ENCODE measurements at regions not wholly inside any gene's neighbourhood (a gene's known extent, or its start where the extent isn't known, plus 50 kb on each side); places are given as distances from the start of the nearest gene placed in this dataset.

- no peak overlapping the region for H3K27ac ChIP-seq
- no peak for TF ChIP-seq CTCF (IDR thresholded peaks at IDR 0.05)
Measured at GRCh38 chr5:173764332-173765028, 123.7 kb upstream of the CPEB4 start.

DNA sequence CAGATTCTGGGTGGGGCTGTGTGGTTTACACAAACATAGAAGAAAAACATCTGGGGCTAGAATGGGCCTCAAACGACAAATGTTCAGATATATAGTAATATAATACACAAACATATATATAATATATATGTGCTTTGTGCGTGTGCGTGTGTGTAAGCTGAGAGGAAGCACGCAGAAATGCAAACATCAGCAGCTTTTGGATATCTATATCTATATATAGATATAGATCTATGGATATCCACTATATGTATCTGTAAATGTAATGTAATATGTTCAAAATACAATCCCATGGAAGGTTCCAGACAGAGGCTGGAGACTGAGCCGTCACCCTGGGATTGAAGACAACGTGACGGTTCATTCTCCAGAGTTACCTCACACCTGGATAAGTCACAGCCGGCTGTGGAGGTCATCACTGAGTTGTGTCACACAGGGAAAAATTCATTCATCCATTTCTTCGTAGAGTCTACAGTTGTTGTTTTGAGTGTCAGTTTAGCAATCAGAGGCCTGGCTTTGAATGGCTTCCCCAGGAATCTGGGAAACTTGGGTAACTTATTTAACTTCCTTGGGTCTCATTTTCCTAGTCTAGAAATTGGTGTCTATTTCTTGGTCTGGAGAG lies 123.0 kb upstream of the CPEB4 start:
- TF ChIP-seq CTCF (IDR thresholded peaks at IDR 0.05): no peak
- H3K27ac ChIP-seq: no peak overlapping the region

DNA sequence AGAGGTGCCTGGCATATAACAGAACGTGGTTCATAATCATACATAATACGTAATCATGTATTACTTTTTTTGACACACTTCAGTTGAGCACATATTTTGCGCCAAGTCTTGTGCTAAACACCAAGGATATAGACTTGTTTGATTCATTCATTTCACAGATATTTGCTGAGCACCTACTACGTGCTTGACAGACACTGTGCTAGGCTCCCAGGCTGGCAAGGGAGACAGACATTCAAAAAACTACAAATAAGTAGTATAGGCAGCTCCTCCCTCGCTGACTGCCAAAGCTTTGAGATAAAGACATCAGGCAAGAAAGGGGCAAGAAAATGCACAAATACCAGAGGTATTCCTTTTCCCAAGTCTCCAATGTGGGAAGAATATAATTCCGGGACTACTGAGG lies 122.5 kb upstream of the CPEB4 start:
- H3K27ac ChIP-seq: no peak overlapping the region
- no peak for TF ChIP-seq CTCF (IDR thresholded peaks at IDR 0.05)
- no peak for TF ChIP-seq ZFX (IDR thresholded peaks at IDR 0.05; ENCODE audit: borderline replicate concordance)

GRCh38 chr5:173767574-173768266 lies 120.4 kb upstream of the CPEB4 start:
- TF ChIP-seq CTCF (IDR thresholded peaks at IDR 0.05): no peak
- no peak for TF ChIP-seq ZFX (IDR thresholded peaks at IDR 0.05; ENCODE audit: borderline replicate concordance)
- no peak overlapping the region for H3K27ac ChIP-seq

GRCh38 chr5:173768267-173768806 lies 119.8 kb upstream of the CPEB4 start:
- TF ChIP-seq CTCF (IDR thresholded peaks at IDR 0.05) (no peak), ZFX (IDR thresholded peaks at IDR 0.05; ENCODE audit: borderline replicate concordance) (no peak)
- no peak overlapping the region for H3K27ac ChIP-seq

DNA sequence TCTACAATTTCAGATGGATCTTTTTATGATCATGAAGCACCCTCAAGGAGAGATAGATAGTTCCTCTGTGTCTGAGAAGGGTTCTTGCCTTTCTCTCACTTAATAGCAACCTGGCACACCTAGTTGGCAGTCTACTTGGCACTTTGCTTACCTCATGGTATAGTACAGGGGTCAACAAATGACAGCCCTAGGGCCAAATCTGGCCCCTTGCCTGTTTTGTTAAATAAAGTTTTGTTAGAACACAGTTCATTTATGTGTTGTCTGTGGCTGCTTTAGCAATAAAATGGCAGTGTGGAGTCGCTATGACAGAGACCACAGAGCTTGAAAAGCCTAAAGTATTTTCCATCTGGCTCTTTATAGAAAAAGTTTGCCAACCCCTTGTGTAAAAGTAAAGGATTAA lies 119.3 kb upstream of the CPEB4 start:
- TF ChIP-seq ZFX (IDR thresholded peaks at IDR 0.05; ENCODE audit: borderline replicate concordance) (no peak), CTCF (IDR thresholded peaks at IDR 0.05) (no peak)
- H3K27ac ChIP-seq: no peak overlapping the region

DNA sequence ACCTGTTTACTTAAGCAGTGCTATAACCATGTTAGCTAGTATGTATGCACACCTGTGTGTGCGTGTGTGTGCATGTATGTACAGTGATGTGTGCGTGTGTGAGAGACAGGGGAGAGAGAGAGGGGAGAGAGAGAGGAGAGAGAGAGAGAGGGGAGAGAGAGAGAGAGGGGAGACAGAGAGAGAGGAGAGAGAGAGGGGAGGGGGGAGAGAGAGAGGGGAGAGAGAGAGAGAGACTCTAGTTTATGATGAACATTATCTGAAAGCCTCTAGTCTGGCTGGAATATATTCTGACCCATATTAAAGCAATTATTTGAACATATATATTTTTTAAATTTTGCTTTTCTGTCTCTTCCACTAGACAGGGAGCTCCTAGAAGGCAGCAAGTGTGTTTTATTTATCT lies 117.5 kb upstream of the CPEB4 start:
- H3K27ac ChIP-seq: no peak overlapping the region
- TF ChIP-seq CTCF (IDR thresholded peaks at IDR 0.05): no peak
- no peak for TF ChIP-seq ZFX (IDR thresholded peaks at IDR 0.05; ENCODE audit: borderline replicate concordance)
